Lower leg skin (tissue), 4 donors: ENCODE measurements at regions not wholly inside any gene's neighbourhood (a gene's known extent, or its start where the extent isn't known, plus 50 kb on each side); places are given as distances from the start of the nearest gene placed in this dataset.

Experiments
- DNase-seq, 2 donors: peaks; one replicate each; pipeline ENCODE4 v3.0.0-alpha.2; 2019; ENCODE audit warnings: low spot score in 2 of 2
- H3K4me3 ChIP-seq: fragments of 200-600 bp; sonication (generic); 2 replicates; pipeline ENCODE4 v1.5.1; 2017; ENCODE audit warnings: mild to moderate bottlenecking, low read depth; ENCODE audit not compliant: poor library complexity, severe bottlenecking
- POLR2A ChIP-seq, 2 donors: fragments of 450-650 bp; IDR thresholded peaks; one replicate each; pipeline ENCODE4 v1.6.1; 2016 to 2017; ENCODE audit warnings: antibody characterized with exemption in 2 of 2, mild to moderate bottlenecking in 1 of 2, moderate library complexity in 1 of 2
- WGBS, 2 donors: methylation state at CpG; one replicate each; pipeline ENCODE4 v1.1.5; 2018; 5-methylcytosine and 5-hydroxymethylcytosine counted together
- intact Hi-C: fragments of 100-400 bp; cut with DNase I; formaldehyde crosslinking; loops from one replicate; pipeline ENCODE4 v1.15.0; 2023; ENCODE audit warnings: low total_unique reads
- TF ChIP-seq, protein P1 (sequence below), 3 donors: fragments of 450-650 bp; IDR thresholded peaks; one replicate each; pipeline ENCODE4 v1.5.1; 2016; ENCODE audit warnings: antibody characterized with exemption in 3 of 3, mild to moderate bottlenecking in 3 of 3, moderate library complexity in 2 of 3

DNA sequence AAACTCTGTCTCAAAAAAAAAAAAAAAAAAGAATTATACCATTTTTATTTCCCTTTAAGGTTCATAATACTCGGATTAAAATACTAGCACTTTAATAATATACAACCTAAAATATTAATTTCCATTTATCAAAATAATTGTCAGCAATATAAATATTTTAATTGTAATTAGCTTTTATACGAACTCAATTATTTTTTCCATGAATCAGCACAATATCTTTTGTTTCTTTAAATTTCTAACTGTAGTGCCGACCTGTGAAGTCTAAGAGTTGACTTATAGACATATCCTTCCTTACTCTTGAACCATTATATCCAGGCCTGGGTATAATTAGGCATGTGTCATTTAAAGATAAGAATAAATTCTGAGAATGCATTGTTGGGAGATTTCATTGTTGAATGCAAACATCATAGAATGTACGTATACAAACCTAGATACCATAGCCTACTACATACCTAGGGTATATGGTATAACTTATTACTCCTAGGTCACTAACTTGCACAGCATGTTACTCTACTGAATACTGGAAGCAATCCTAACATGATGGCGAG is 996.7 kb upstream of the TMPRSS15 start:
- intact Hi-C loops, result no loop called here
- no peak overlapping the region for H3K4me3 ChIP-seq
- 81 to 84% methylated on average over 5 of the region's 5 CpGs for WGBS, 2 donors
- no peak for DNase-seq
- no peak for TF ChIP-seq POLR2A (IDR thresholded peaks at IDR 0.05)
- TF ChIP-seq, protein P1, sequence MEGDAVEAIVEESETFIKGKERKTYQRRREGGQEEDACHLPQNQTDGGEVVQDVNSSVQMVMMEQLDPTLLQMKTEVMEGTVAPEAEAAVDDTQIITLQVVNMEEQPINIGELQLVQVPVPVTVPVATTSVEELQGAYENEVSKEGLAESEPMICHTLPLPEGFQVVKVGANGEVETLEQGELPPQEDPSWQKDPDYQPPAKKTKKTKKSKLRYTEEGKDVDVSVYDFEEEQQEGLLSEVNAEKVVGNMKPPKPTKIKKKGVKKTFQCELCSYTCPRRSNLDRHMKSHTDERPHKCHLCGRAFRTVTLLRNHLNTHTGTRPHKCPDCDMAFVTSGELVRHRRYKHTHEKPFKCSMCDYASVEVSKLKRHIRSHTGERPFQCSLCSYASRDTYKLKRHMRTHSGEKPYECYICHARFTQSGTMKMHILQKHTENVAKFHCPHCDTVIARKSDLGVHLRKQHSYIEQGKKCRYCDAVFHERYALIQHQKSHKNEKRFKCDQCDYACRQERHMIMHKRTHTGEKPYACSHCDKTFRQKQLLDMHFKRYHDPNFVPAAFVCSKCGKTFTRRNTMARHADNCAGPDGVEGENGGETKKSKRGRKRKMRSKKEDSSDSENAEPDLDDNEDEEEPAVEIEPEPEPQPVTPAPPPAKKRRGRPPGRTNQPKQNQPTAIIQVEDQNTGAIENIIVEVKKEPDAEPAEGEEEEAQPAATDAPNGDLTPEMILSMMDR (IDR thresholded peaks at IDR 0.05), result no peak

DNA sequence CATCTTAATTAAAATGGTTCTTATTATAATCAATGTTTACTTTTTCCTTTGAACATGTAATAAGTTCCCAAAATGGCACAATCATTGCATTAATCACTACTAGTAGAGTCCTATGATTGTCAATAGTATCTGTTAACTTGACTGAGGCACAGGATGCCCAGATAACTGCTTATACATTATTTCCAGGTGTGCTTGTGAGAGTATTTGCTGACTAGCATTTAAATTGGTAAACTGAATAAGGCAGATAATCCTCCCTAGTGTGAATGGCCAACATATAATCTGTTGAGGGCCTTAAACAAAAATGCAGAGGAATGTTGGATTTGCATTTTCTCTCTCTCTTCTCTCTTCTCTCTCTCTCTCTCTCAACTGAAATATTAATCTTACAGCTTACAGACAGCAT is 999.3 kb upstream of the TMPRSS15 start:
- TF ChIP-seq, protein P1 (IDR thresholded peaks at IDR 0.05), result no peak
- TF ChIP-seq POLR2A (IDR thresholded peaks at IDR 0.05), result no peak
- intact Hi-C loops, result no loop called here
- no peak overlapping the region for H3K4me3 ChIP-seq
- DNase-seq, result no peak

- intact Hi-C loops, result no loop called here
- no peak overlapping the region for H3K4me3 ChIP-seq
- TF ChIP-seq, protein P1 (IDR thresholded peaks at IDR 0.05), result no peak
- TF ChIP-seq POLR2A (IDR thresholded peaks at IDR 0.05), result no peak
- WGBS, 2 donors, result 77 to 82% methylated on average over 2 of the region's 2 CpGs
- no peak for DNase-seq
These were observed 1001.7 kb upstream of the TMPRSS15 start for GRCh38 chr21:19405326-19405725.

GRCh38 chr21:19420565-19420964 is 1017.0 kb upstream of the TMPRSS15 start:
- no peak overlapping the region for H3K4me3 ChIP-seq
- TF ChIP-seq POLR2A (IDR thresholded peaks at IDR 0.05), result no peak
- TF ChIP-seq, protein P1 (IDR thresholded peaks at IDR 0.05), result no peak
- 31 to 37% methylated on average over 3 of the region's 3 CpGs for WGBS, 2 donors
- intact Hi-C loops, result no loop called here
- DNase-seq, result no peak

- no peak for DNase-seq
- WGBS, 2 donors, result 76 to 78% methylated on average over 4 of the region's 4 CpGs
- no peak for TF ChIP-seq POLR2A (IDR thresholded peaks at IDR 0.05)
- TF ChIP-seq, protein P1 (IDR thresholded peaks at IDR 0.05), result no peak
- no peak overlapping the region for H3K4me3 ChIP-seq
- intact Hi-C loops, result no loop called here
These were observed 1030.0 kb upstream of the TMPRSS15 start for GRCh38 chr21:19433623-19434022.
